Activated T-cell treated with anti-CD3 and anti-CD28 coated beads, Interleukin-2, amount 50 U/mL, for 72 hours (primary cell): ENCODE measurements at regions not wholly inside any gene's neighbourhood (a gene's known extent, or its start where the extent isn't known, plus 50 kb on each side); places are given as distances from the start of the nearest gene placed in this dataset.

ENCODE experiments used
- ATAC-seq, 2 donors: fragments of 150-1000 bp; cut with Tn5 transposase; replicated peaks in 1 of 2; 2 replicates each; pipeline ENCODE4 v1.10.0; 2021; ENCODE audit warnings: moderate library complexity in 2 of 2, mild to moderate bottlenecking in 1 of 2
- DNase-seq, 2 donors: peaks; one replicate each; pipeline ENCODE4 v3.0.0; 2021 to 2022; ENCODE audit warnings: mixed read lengths in 1 of 2
- H3K27ac Mint-ChIP-seq: one replicate; pipeline ENCODE4 v1.8.0; 2022; ENCODE audit warnings: mild to moderate bottlenecking, moderate library complexity, mixed read lengths
- H3K27me3 Mint-ChIP-seq: one replicate; pipeline ENCODE4 v1.8.0; 2022; ENCODE audit warnings: low read depth, mixed read lengths
- H3K36me3 Mint-ChIP-seq, 2 donors: one replicate each; pipeline ENCODE4 v1.8.0; 2022; ENCODE audit warnings: mixed read lengths in 2 of 2, mild to moderate bottlenecking in 1 of 2; ENCODE audit not compliant: insufficient read depth in 2 of 2
- H3K4me1 Mint-ChIP-seq: one replicate; pipeline ENCODE4 v1.8.0; 2022; ENCODE audit warnings: low read depth, mixed read lengths
- H3K4me3 Mint-ChIP-seq, 2 donors: one replicate each; pipeline ENCODE4 v1.8.0; 2022; ENCODE audit warnings: mild to moderate bottlenecking in 2 of 2, mixed read lengths in 2 of 2, moderate library complexity in 2 of 2
- H3K9me3 Mint-ChIP-seq, 2 donors: one replicate each; pipeline ENCODE4 v1.8.0; 2022; ENCODE audit warnings: mixed read lengths in 2 of 2

GRCh38 chr7:73977619-73978618 is 50.1 kb upstream of the ELN start:
- peaks cover 6% of the 10 kb centered on the region for H3K27me3 Mint-ChIP-seq
- H3K36me3 Mint-ChIP-seq, result no peaks in the 10 kb centered on the region
- H3K27ac Mint-ChIP-seq, result no peak overlapping the region
- no peaks in the 10 kb centered on the region for H3K9me3 Mint-ChIP-seq
- DNase-seq (no peak), ATAC-seq (no peak)
- no peak overlapping the region for H3K4me3 Mint-ChIP-seq
- H3K4me1 Mint-ChIP-seq, result no peaks in the 10 kb centered on the region
